ENCODE measurements at regions not wholly inside any gene's neighbourhood (a gene's known extent, or its start where the extent isn't known, plus 50 kb on each side); places are given as distances from the start of the nearest gene placed in this dataset.

DNA sequence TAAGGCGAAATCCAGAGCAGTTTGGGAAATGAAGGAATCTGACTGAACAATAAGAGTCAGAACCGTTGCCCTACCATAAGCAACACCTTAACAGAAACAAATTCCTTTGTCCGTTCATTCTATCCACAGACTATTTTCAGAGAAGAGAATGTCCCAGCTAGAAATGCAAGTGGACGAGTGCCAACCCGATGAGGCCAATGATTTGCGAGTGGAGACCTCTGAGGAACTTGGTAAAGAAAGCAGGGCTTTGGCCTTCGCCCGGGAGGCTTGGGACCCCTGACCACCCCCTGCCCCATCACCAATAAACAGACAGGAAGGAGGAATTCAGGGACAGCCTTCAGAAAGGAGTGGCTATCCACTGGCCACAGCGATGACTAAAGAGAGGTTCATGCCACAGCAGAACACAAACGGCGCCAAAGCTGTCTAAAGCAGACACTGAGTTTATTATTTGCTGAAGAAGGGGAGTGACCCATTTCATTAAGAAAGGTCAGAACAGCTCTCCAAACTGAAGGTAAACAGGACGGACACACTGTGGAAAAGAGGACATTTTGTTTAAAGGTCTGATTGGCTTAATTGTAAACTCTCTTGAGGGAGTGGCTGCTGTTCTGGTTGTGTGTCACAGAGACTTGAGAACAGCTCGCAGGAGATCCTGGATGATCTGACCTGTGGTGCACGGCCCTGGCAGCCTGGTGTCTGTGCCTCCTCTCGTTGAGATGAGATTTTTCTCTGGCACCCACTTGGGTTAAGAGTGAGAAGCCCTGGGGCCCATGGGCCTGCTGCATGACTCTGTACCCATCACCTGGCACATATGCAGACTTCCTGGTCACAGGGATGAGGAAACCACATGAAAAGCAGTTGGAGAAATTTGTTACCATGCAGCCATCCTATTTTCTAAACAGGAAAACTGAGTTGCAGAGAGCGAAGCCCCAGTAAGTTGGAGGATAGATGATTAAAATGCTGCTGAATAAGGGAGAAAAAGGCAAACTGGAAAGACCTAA lies 142.0 kb upstream of the PZP start:
- Histone ChIP-seq H3K4me3 (ENCODE audit: low read depth, low read length) (no peak overlapping the region), H3K27ac (ENCODE audit: low read depth, low read length) (no peak overlapping the region), H3K27me3 (ENCODE audit: control insufficient read depth, insufficient read depth, low read length) (peaks cover 5% of the 10 kb centered on the region), H3K9me3 (ENCODE audit: control insufficient read depth, insufficient read depth, low read length) (peaks cover 22% of the 10 kb centered on the region)
- POLR2A ChIA-PET = no interaction called here
- no peak for DNase-seq (ENCODE audit: low read depth, low spot score)
- CTCF ChIA-PET = interaction anchor here (0.8 kb wide), 1 partner anchor 19 kb away, joined by 4 read pairs; no protein-coding TSS in a partner anchor
- TF ChIP-seq, protein P1, sequence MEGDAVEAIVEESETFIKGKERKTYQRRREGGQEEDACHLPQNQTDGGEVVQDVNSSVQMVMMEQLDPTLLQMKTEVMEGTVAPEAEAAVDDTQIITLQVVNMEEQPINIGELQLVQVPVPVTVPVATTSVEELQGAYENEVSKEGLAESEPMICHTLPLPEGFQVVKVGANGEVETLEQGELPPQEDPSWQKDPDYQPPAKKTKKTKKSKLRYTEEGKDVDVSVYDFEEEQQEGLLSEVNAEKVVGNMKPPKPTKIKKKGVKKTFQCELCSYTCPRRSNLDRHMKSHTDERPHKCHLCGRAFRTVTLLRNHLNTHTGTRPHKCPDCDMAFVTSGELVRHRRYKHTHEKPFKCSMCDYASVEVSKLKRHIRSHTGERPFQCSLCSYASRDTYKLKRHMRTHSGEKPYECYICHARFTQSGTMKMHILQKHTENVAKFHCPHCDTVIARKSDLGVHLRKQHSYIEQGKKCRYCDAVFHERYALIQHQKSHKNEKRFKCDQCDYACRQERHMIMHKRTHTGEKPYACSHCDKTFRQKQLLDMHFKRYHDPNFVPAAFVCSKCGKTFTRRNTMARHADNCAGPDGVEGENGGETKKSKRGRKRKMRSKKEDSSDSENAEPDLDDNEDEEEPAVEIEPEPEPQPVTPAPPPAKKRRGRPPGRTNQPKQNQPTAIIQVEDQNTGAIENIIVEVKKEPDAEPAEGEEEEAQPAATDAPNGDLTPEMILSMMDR (IDR thresholded peaks at IDR 0.05; ENCODE audit: low read depth, low read length) = no peak

GRCh38 chr12:9348906-9349518 lies 140.8 kb upstream of the PZP start:
- ChIA-PET POLR2A (no interaction called here), CTCF (no interaction called here)
- H3K9me3 ChIP-seq (ENCODE audit: control insufficient read depth, insufficient read depth, low read length) = peaks cover 19% of the 10 kb centered on the region
- H3K27me3 ChIP-seq (ENCODE audit: control insufficient read depth, insufficient read depth, low read length) = peaks cover 5% of the 10 kb centered on the region
- DNase-seq (ENCODE audit: low read depth, low spot score) = no peak
- TF ChIP-seq, protein P1 (IDR thresholded peaks at IDR 0.05; ENCODE audit: low read depth, low read length) = no peak
- H3K27ac ChIP-seq (ENCODE audit: low read depth, low read length) = no peak overlapping the region
- no peak overlapping the region for H3K4me3 ChIP-seq (ENCODE audit: low read depth, low read length)

- no peak overlapping the region for H3K4me3 ChIP-seq (ENCODE audit: low read depth, low read length)
- TF ChIP-seq, protein P1 (IDR thresholded peaks at IDR 0.05; ENCODE audit: low read depth, low read length) = no peak
- peaks cover 15% of the 10 kb centered on the region for H3K27me3 ChIP-seq (ENCODE audit: control insufficient read depth, insufficient read depth, low read length)
- ChIA-PET POLR2A (no interaction called here), CTCF (interaction anchor here (0.6 kb wide), 1 partner anchor 404 kb away, joined by 3 read pairs; no protein-coding TSS in a partner anchor)
- no peak for DNase-seq (ENCODE audit: low read depth, low spot score)
- H3K9me3 ChIP-seq (ENCODE audit: control insufficient read depth, insufficient read depth, low read length) = peaks cover 6% of the 10 kb centered on the region
- H3K27ac ChIP-seq (ENCODE audit: low read depth, low read length) = no peak overlapping the region
Observed at GRCh38 chr12:9347328-9348127, 139.3 kb upstream of the PZP start.

GRCh38 chr12:9346866-9347327 lies 138.7 kb upstream of the PZP start:
- H3K27ac ChIP-seq (ENCODE audit: low read depth, low read length) = no peak overlapping the region
- H3K9me3 ChIP-seq (ENCODE audit: control insufficient read depth, insufficient read depth, low read length) = peaks cover 3% of the 10 kb centered on the region
- H3K4me3 ChIP-seq (ENCODE audit: low read depth, low read length) = no peak overlapping the region
- CTCF ChIA-PET = interaction anchor here (0.6 to 1.1 kb wide), 2 partner anchors 16 to 404 kb away, joined by 3 read pairs; no protein-coding TSS in a partner anchor
- H3K27me3 ChIP-seq (ENCODE audit: control insufficient read depth, insufficient read depth, low read length) = peaks cover 15% of the 10 kb centered on the region
- TF ChIP-seq, protein P1 (IDR thresholded peaks at IDR 0.05; ENCODE audit: low read depth, low read length) = no peak
- DNase-seq (ENCODE audit: low read depth, low spot score) = no peak
- POLR2A ChIA-PET = no interaction called here
